ENCODE measurements at regions not wholly inside any gene's neighbourhood (a gene's known extent, or its start where the extent isn't known, plus 50 kb on each side); places are given as distances from the start of the nearest gene placed in this dataset.

GRCh38 chr6:153183925-153184324 is 52.8 kb upstream of the RGS17 start:
- no peak overlapping the region for H3K27ac ChIP-seq
- TF ChIP-seq CTCF (IDR thresholded peaks at IDR 0.05) (no peak), ZFX (IDR thresholded peaks at IDR 0.05; ENCODE audit: borderline replicate concordance) (no peak)
